ENCODE measurements at regions not wholly inside any gene's neighbourhood (a gene's known extent, or its start where the extent isn't known, plus 50 kb on each side); places are given as distances from the start of the nearest gene placed in this dataset.

GRCh38 chr18:78751664-78752063 is 228.0 kb upstream of the SALL3 start:
- Histone ChIP-seq H3K4me2 (ENCODE audit: low read length) (no peak overlapping the region), H3K9ac (ENCODE audit: low read length) (no peak overlapping the region), H3K79me2 (replicated peaks; ENCODE audit: insufficient read depth, low read length) (no peaks in the 10 kb centered on the region), H2AFZ (ENCODE audit: low read depth, low read length) (no peak overlapping the region), H3K9me2 (ENCODE audit: insufficient read depth, low read length) (no peaks in the 10 kb centered on the region), H3K27me3 (ENCODE audit: insufficient read depth, low read depth, low read length) (no peaks in the 10 kb centered on the region), H3K36me3 (ENCODE audit: insufficient read depth, low read length) (no peaks in the 10 kb centered on the region), H3K27ac (ENCODE audit: low read length) (no peak overlapping the region), H3K9me3 (ENCODE audit: low read length) (no peaks in the 10 kb centered on the region), H4K20me1 (ENCODE audit: insufficient read depth) (no peaks in the 10 kb centered on the region), H3K4me3 (ENCODE audit: low read length) (no peak overlapping the region), H3F3A (ENCODE audit: insufficient read depth, low read length, poor library complexity, severe bottlenecking) (no peaks in the 10 kb centered on the region)
- no peak for TF ChIP-seq RAD21 (conservative IDR thresholded peaks at IDR 0.05)
- no peak for TF ChIP-seq CTCF (IDR thresholded peaks at IDR 0.05; ENCODE audit: poor library complexity, severe bottlenecking)
- no peak for TF ChIP-seq MXI1 (conservative IDR thresholded peaks at IDR 0.05; ENCODE audit: poor library complexity, severe bottlenecking)
- TF ChIP-seq EP300 (conservative IDR thresholded peaks at IDR 0.05; ENCODE audit: poor library complexity, severe bottlenecking): no peak
- no peak for TF ChIP-seq POLR2AphosphoS5 (IDR thresholded peaks at IDR 0.05)
- TF ChIP-seq EZH2 (IDR thresholded peaks at IDR 0.05; ENCODE audit: borderline replicate concordance, insufficient read depth, low read length, poor library complexity, severe bottlenecking): no peak
- TF ChIP-seq SMC3 (conservative IDR thresholded peaks at IDR 0.05; ENCODE audit: poor library complexity): no peak

GRCh38 chr18:78753240-78753639 is 226.4 kb upstream of the SALL3 start:
- Histone ChIP-seq H3K9me3 (ENCODE audit: low read length) (no peaks in the 10 kb centered on the region), H3K9me2 (ENCODE audit: insufficient read depth, low read length) (no peaks in the 10 kb centered on the region), H2AFZ (ENCODE audit: low read depth, low read length) (no peak overlapping the region), H3K4me2 (ENCODE audit: low read length) (no peak overlapping the region), H3K9ac (ENCODE audit: low read length) (no peak overlapping the region), H3K27me3 (ENCODE audit: insufficient read depth, low read depth, low read length) (no peaks in the 10 kb centered on the region), H3K36me3 (ENCODE audit: insufficient read depth, low read length) (no peaks in the 10 kb centered on the region), H3K79me2 (replicated peaks; ENCODE audit: insufficient read depth, low read length) (no peaks in the 10 kb centered on the region), H3K4me3 (ENCODE audit: low read length) (no peak overlapping the region), H4K20me1 (ENCODE audit: insufficient read depth) (no peaks in the 10 kb centered on the region), H3K27ac (ENCODE audit: low read length) (no peak overlapping the region), H3F3A (ENCODE audit: insufficient read depth, low read length, poor library complexity, severe bottlenecking) (no peaks in the 10 kb centered on the region)
- TF ChIP-seq SMC3 (conservative IDR thresholded peaks at IDR 0.05; ENCODE audit: poor library complexity) (no peak), RAD21 (conservative IDR thresholded peaks at IDR 0.05) (no peak), MXI1 (conservative IDR thresholded peaks at IDR 0.05; ENCODE audit: poor library complexity, severe bottlenecking) (no peak), EZH2 (IDR thresholded peaks at IDR 0.05; ENCODE audit: borderline replicate concordance, insufficient read depth, low read length, poor library complexity, severe bottlenecking) (no peak), TAF1 (IDR thresholded peaks at IDR 0.05; ENCODE audit: low read depth) (no peak), EP300 (conservative IDR thresholded peaks at IDR 0.05; ENCODE audit: poor library complexity, severe bottlenecking) (no peak), POLR2AphosphoS5 (IDR thresholded peaks at IDR 0.05) (no peak), REST (IDR thresholded peaks at IDR 0.05; ENCODE audit: borderline replicate concordance) (no peak), CTCF (IDR thresholded peaks at IDR 0.05; ENCODE audit: poor library complexity, severe bottlenecking) (no peak)
